Activated CD8-positive, alpha-beta T cell treated with anti-CD3 and anti-CD28 coated beads for 36 hours (primary cell): ENCODE measurements at regions not wholly inside any gene's neighbourhood (a gene's known extent, or its start where the extent isn't known, plus 50 kb on each side); places are given as distances from the start of the nearest gene placed in this dataset.
"Not testable (repeated sequence)": the region's sequence is repeated elsewhere in the genome, so short reads cannot be mapped to it uniquely, and the experiment has no call there.

Experiments used
- ATAC-seq: fragments of 200-7000 bp; cut with Tn5 transposase; one replicate; pipeline ENCODE4 v1.10.0; 2021; ENCODE audit warnings: mild to moderate bottlenecking, moderate library complexity
- CTCF ChIA-PET: fragments of 350-600 bp; sonication (Branson Sonifier 250); formaldehyde crosslinking; loops from one replicate; lab custom pipeline; 2021; ENCODE audit warnings: antibody characterized with exemption; lab: Charles Lee
- POLR2A ChIA-PET: fragments of 350-600 bp; sonication (Branson Sonifier 250); formaldehyde crosslinking; loops from one replicate; lab custom pipeline; 2021; ENCODE audit warnings: antibody characterized with exemption; lab: Charles Lee
- DNase-seq: peaks from one replicate; pipeline ENCODE4 v3.0.0-alpha.2; 2020
- H3K27ac Mint-ChIP-seq: one replicate; pipeline ENCODE4 v1.8.0; 2021; ENCODE audit warnings: mild to moderate bottlenecking, mixed read lengths
- H3K27me3 Mint-ChIP-seq: one replicate; pipeline ENCODE4 v1.8.0; 2021; ENCODE audit warnings: mixed read lengths
- H3K36me3 Mint-ChIP-seq: one replicate; pipeline ENCODE4 v1.8.0; 2021; ENCODE audit warnings: low read depth, mixed read lengths
- H3K4me1 Mint-ChIP-seq: one replicate; pipeline ENCODE4 v1.8.0; 2021; ENCODE audit warnings: low read depth, mixed read lengths
- H3K4me3 Mint-ChIP-seq: one replicate; pipeline ENCODE4 v1.8.0; 2021; ENCODE audit warnings: mild to moderate bottlenecking, moderate library complexity, mixed read lengths
- H3K9me3 Mint-ChIP-seq: one replicate; pipeline ENCODE4 v1.8.0; 2021; ENCODE audit warnings: mixed read lengths
- CTCF ChIP-seq: fragments of 200-600 bp; IDR thresholded peaks from one replicate; pipeline ENCODE4 v1.8.0; 2022; ENCODE audit warnings: antibody characterized with exemption, mild to moderate bottlenecking
- intact Hi-C: fragments of 100-400 bp; cut with micrococcal nuclease; formaldehyde crosslinking; loops from one replicate; pipeline ENCODE4 v1.10.0; 2022

- no peak for TF ChIP-seq CTCF
- Mint-ChIP-seq H3K27me3 (no peaks in the 10 kb centered on the region), H3K27ac (no peak overlapping the region), H3K4me3 (no peak overlapping the region), H3K4me1 (no peaks in the 10 kb centered on the region), H3K9me3 (no peaks in the 10 kb centered on the region), H3K36me3 (no peaks in the 10 kb centered on the region)
- intact Hi-C loops = no loop called here
- ATAC-seq (no peak), DNase-seq (no peak)
- POLR2A ChIA-PET = interaction anchor here (1.3 kb wide), 1 partner anchor 20 kb away, joined by 4 read pairs; no protein-coding TSS in a partner anchor
- CTCF ChIA-PET = no interaction called here
Observed at GRCh38 chr10:11691319-11691755, 50.8 kb upstream of the ECHDC3 start.

GRCh38 chr10:11689945-11690736 is 52.0 kb upstream of the ECHDC3 start:
- no peak for ATAC-seq
- Mint-ChIP-seq H3K4me3 (no peak overlapping the region), H3K27me3 (no peaks in the 10 kb centered on the region), H3K9me3 (no peaks in the 10 kb centered on the region), H3K36me3 (no peaks in the 10 kb centered on the region), H3K27ac (no peak overlapping the region), H3K4me1 (peaks cover 7% of the 10 kb centered on the region)
- intact Hi-C loops = no loop called here
- ChIA-PET POLR2A (no interaction called here), CTCF (no interaction called here)
- DNase-seq = no peak
- no peak for TF ChIP-seq CTCF

- H3K27me3 Mint-ChIP-seq, ATAC-seq, intact Hi-C loops, H3K4me3 Mint-ChIP-seq, CTCF ChIA-PET, H3K9me3 Mint-ChIP-seq, H3K36me3 Mint-ChIP-seq, DNase-seq, H3K27ac Mint-ChIP-seq: not testable (repeated sequence)
- POLR2A ChIA-PET = interaction anchor here (1.4 kb wide), 1 partner anchor 21 kb away, joined by 5 read pairs; no protein-coding TSS in a partner anchor
- peaks cover 24% of the 10 kb centered on the region for H3K4me1 Mint-ChIP-seq
Observed at GRCh38 chr10:11688448-11688795, 53.8 kb upstream of the ECHDC3 start.

- no peaks in the 10 kb centered on the region for H3K27me3 Mint-ChIP-seq
- CTCF ChIA-PET = no interaction called here
- POLR2A ChIA-PET = interaction anchor here (0.7 to 1.4 kb wide), 2 partner anchors 9 to 22 kb away, joined by 3 to 5 read pairs; no protein-coding TSS in a partner anchor
- intact Hi-C loops = no loop called here
- no peak overlapping the region for H3K4me3 Mint-ChIP-seq
- no peak overlapping the region for H3K27ac Mint-ChIP-seq
- peaks cover 27% of the 10 kb centered on the region for H3K4me1 Mint-ChIP-seq
- H3K36me3 Mint-ChIP-seq = no peaks in the 10 kb centered on the region
- DNase-seq = no peak
- no peaks in the 10 kb centered on the region for H3K9me3 Mint-ChIP-seq
- no peak for TF ChIP-seq CTCF
- no peak for ATAC-seq
Observed at GRCh38 chr10:11687779-11688447, 54.3 kb upstream of the ECHDC3 start.

GRCh38 chr10:11687357-11687771 is 54.8 kb upstream of the ECHDC3 start:
- Mint-ChIP-seq H3K27me3 (no peaks in the 10 kb centered on the region), H3K9me3 (no peaks in the 10 kb centered on the region), H3K4me1 (peaks cover 32% of the 10 kb centered on the region), H3K4me3 (no peak overlapping the region), H3K36me3 (no peaks in the 10 kb centered on the region), H3K27ac (no peak overlapping the region)
- CTCF ChIA-PET = no interaction called here
- DNase-seq (no peak), ATAC-seq (no peak)
- no peak for TF ChIP-seq CTCF
- POLR2A ChIA-PET = interaction anchor here (0.7 to 1.4 kb wide), 2 partner anchors 9 to 22 kb away, joined by 3 to 5 read pairs; no protein-coding TSS in a partner anchor
- intact Hi-C loops = no loop called here
